Sigmoid colon (tissue), 6 donors: ENCODE measurements at regions not wholly inside any gene's neighbourhood (a gene's known extent, or its start where the extent isn't known, plus 50 kb on each side); places are given as distances from the start of the nearest gene placed in this dataset.

Source experiments
- DNase-seq: peaks from one replicate; pipeline ENCODE4 v3.0.0-alpha.2; 2019
- H3K27ac ChIP-seq, 4 donors: fragments of 200-600 bp; sonication (generic); one replicate each; pipeline ENCODE4 v1.5.1; 2016 to 2019; ENCODE audit warnings: mild to moderate bottlenecking in 1 of 4
- H3K27me3 ChIP-seq, 3 donors: fragments of 200-600 bp; sonication (generic); one replicate each; pipeline ENCODE4 v1.5.1; 2019; ENCODE audit warnings: mild to moderate bottlenecking in 1 of 3
- H3K36me3 ChIP-seq, 4 donors: fragments of 200-600 bp; sonication (generic); one replicate each; pipeline ENCODE4 v1.5.1; 2016 to 2019
- H3K4me1 ChIP-seq, 4 donors: fragments of 200-600 bp; sonication (generic); one replicate each; pipeline ENCODE4 v1.5.1; 2017 to 2019
- H3K4me3 ChIP-seq, 4 donors: fragments of 200-600 bp; sonication (generic); one replicate each; pipeline ENCODE4 v1.5.1; 2017 to 2019; ENCODE audit warnings: mild to moderate bottlenecking in 2 of 4, moderate library complexity in 1 of 4
- H3K9me3 ChIP-seq, 4 donors: fragments of 200-600 bp in 3 of 4; sonication (generic) in 3 of 4; one replicate each; pipeline versions ENCODE4 v1.5.1 to v1.6.1; 2013 to 2019
- CTCF ChIP-seq, 4 experiments: fragments of 450-650 bp in 3 of 4; fragments of 200-600 bp in 1 of 4; IDR thresholded peaks; one replicate each; pipeline ENCODE4 v1.5.1; 2016 to 2019; ENCODE audit warnings: antibody characterized with exemption in 4 of 4, mild to moderate bottlenecking in 3 of 4, moderate library complexity in 2 of 4
- EP300 ChIP-seq, 4 donors: sonication (generic); formaldehyde crosslinking; IDR thresholded peaks; one replicate each; pipeline ENCODE4 v1.6.1; 2017; ENCODE audit warnings: antibody characterized with exemption in 4 of 4
- POLR2A ChIP-seq, 2 donors: fragments of 450-650 bp; IDR thresholded peaks; one replicate each; pipeline ENCODE4 v1.6.1; 2016; ENCODE audit warnings: antibody characterized with exemption in 2 of 2, mild to moderate bottlenecking in 2 of 2, moderate library complexity in 2 of 2
- POLR2AphosphoS5 ChIP-seq, 4 donors: sonication (generic); formaldehyde crosslinking; IDR thresholded peaks; one replicate each; pipeline ENCODE4 v1.6.1; 2017; ENCODE audit warnings: antibody characterized with exemption in 4 of 4
- WGBS, 2 donors: extraction: QIAGEN DNeasy Blood & Tissue Kit; methylation state at CpG; one replicate each; pipeline ENCODE4 v1.1.7; 2013; 5-methylcytosine and 5-hydroxymethylcytosine counted together
- intact Hi-C: fragments of 100-400 bp; cut with DNase I; formaldehyde crosslinking; loops from one replicate; pipeline ENCODE4 v1.15.1; 2023
- donor health status: healthy with polysubstance abuse.
- donor health status: healthy.

- Histone ChIP-seq H3K4me3 (no peak overlapping the region), H3K9me3 (no peaks in the 10 kb centered on the region), H3K4me1 (no peaks in the 10 kb centered on the region), H3K27me3 (no peaks in the 10 kb centered on the region), H3K36me3 (no peaks in the 10 kb centered on the region), H3K27ac (no peak overlapping the region)
- no peak for DNase-seq
- WGBS, 2 donors: 92 to 93% methylated on average over 2 of the region's 2 CpGs
- TF ChIP-seq CTCF (IDR thresholded peaks at IDR 0.05) (no peak), POLR2A (IDR thresholded peaks at IDR 0.05) (no peak), POLR2AphosphoS5 (IDR thresholded peaks at IDR 0.05) (no peak), EP300 (IDR thresholded peaks at IDR 0.05) (no peak)
- intact Hi-C loops: no loop called here
These were observed 246.9 kb upstream of the THRB start for GRCh38 chr3:24741506-24741905.

DNA sequence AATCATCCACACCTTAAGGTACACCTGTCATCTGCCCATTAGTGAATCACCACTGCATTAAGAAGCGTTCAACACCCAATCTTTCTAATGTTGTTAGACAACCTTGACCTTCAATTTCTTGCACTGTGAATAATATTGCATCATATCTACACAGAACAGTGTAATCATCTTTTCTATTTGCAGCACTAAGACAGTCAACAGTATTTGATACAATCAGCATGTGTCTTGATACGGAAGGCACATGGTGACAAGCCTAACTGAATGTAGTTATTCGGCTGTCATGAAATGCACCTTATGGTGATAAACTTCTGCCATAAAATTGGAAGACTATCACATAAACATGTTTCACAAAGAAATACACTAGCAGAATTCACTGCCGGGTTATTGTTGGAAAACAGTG, 253.9 kb upstream of the THRB start:
- DNase-seq: no peak
- WGBS, 2 donors: 76 to 91% methylated on average over 4 of the region's 4 CpGs
- Histone ChIP-seq H3K4me1 (no peaks in the 10 kb centered on the region), H3K4me3 (no peak overlapping the region), H3K27me3 (no peaks in the 10 kb centered on the region), H3K27ac (no peak overlapping the region), H3K9me3 (no peaks in the 10 kb centered on the region), H3K36me3 (no peaks in the 10 kb centered on the region)
- no peak for TF ChIP-seq POLR2A (IDR thresholded peaks at IDR 0.05)
- TF ChIP-seq EP300 (IDR thresholded peaks at IDR 0.05): no peak
- intact Hi-C loops: no loop called here

GRCh38 chr3:24751020-24751419, 256.4 kb upstream of the THRB start:
- TF ChIP-seq EP300 (IDR thresholded peaks at IDR 0.05): no peak
- no peak for TF ChIP-seq POLR2A (IDR thresholded peaks at IDR 0.05)
- no peak for TF ChIP-seq POLR2AphosphoS5 (IDR thresholded peaks at IDR 0.05)
- TF ChIP-seq CTCF (IDR thresholded peaks at IDR 0.05): no peak
- no peaks in the 10 kb centered on the region for H3K27me3 ChIP-seq
- 93 to 95% methylated on average over 1 of the region's 1 CpG for WGBS, 2 donors
- no peak overlapping the region for H3K4me3 ChIP-seq
- no peaks in the 10 kb centered on the region for H3K4me1 ChIP-seq
- DNase-seq: no peak
- H3K36me3 ChIP-seq: no peaks in the 10 kb centered on the region
- no peaks in the 10 kb centered on the region for H3K9me3 ChIP-seq
- intact Hi-C loops: no loop called here
- no peak overlapping the region for H3K27ac ChIP-seq

DNA sequence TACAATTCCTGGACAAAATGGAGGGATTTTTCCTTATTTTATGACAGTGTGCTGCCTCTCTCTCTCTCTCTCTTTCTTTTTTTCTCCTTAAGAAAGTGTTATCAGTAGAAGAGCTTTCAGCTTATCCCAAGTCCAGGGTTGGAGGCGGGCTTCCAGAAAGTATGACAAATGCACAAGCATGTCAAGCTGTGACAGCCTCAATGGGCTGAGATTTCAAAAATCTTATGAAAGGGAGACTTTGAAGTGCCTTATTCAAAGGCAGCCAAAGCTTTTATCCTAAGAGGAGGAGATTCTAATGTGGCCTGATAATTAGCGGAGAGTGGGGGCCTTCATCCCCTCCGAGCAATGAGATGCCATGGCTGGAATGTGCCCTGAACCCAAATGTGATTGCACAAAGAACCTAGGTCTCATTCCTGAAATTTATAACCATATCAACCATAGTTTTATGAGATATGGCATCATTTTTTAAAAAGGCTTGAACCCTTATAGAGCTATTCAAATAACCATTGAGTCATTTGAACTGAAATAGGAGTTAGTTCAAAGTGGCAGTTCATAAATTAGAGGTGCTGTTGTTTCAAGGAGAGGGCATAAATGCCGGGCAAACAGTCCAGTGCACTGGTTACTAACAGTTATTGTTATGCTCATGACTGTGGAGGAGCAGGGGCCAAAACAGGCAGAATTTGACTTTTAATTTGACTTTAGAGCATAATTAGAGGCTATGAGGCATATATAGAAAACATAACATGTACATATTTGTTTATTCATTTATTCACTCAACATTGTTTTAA, 261.6 kb upstream of the THRB start:
- no peak for DNase-seq
- no peaks in the 10 kb centered on the region for H3K4me1 ChIP-seq
- no peak for TF ChIP-seq CTCF (IDR thresholded peaks at IDR 0.05)
- TF ChIP-seq POLR2A (IDR thresholded peaks at IDR 0.05): no peak
- TF ChIP-seq EP300 (IDR thresholded peaks at IDR 0.05): no peak
- no peak for TF ChIP-seq POLR2AphosphoS5 (IDR thresholded peaks at IDR 0.05)
- 68 to 71% methylated on average over 4 of the region's 4 CpGs for WGBS, 2 donors
- H3K27ac ChIP-seq: no peak overlapping the region
- H3K36me3 ChIP-seq: no peaks in the 10 kb centered on the region
- intact Hi-C loops: no loop called here
- H3K9me3 ChIP-seq: no peaks in the 10 kb centered on the region
- H3K4me3 ChIP-seq: no peak overlapping the region
- no peaks in the 10 kb centered on the region for H3K27me3 ChIP-seq

DNA sequence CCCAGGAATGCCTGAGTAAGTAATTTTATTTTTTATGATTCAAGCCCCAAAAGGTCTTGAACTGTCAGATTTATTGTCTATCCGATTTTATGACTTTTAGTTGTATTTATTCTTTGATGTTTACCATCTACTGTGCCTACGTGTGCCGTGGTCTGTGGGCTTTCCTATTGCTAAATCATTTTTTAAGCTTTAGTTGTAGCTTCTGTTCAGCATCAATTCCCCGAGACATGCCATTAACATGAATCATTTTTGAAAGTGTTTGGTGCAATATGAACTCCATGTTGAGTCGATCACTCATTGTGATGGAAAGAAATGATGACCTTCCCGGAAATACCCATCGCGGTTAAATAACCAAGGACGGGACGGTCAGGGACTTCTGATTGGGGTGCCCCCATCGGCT, 268.7 kb upstream of the THRB start:
- no peaks in the 10 kb centered on the region for H3K9me3 ChIP-seq
- intact Hi-C loops: loop anchor here (10.0 kb wide), 1 partner anchor 331 kb away; no protein-coding TSS in a partner anchor
- DNase-seq: no peak
- H3K27ac ChIP-seq: no peak overlapping the region
- no peaks in the 10 kb centered on the region for H3K27me3 ChIP-seq
- H3K36me3 ChIP-seq: no peaks in the 10 kb centered on the region
- TF ChIP-seq POLR2AphosphoS5 (IDR thresholded peaks at IDR 0.05): no peak
- TF ChIP-seq EP300 (IDR thresholded peaks at IDR 0.05): no peak
- TF ChIP-seq CTCF (IDR thresholded peaks at IDR 0.05): no peak
- no peak for TF ChIP-seq POLR2A (IDR thresholded peaks at IDR 0.05)
- no peaks in the 10 kb centered on the region for H3K4me1 ChIP-seq
- H3K4me3 ChIP-seq: no peak overlapping the region
- 58 to 72% methylated on average over 11 of the region's 11 CpGs for WGBS, 2 donors
